ENCODE measurements at regions not wholly inside any gene's neighbourhood (a gene's known extent, or its start where the extent isn't known, plus 50 kb on each side); places are given as distances from the start of the nearest gene placed in this dataset.

GRCh38 chr16:26992666-26993349 lies 73.9 kb upstream of the C16orf82 start:
- H3K4me1 ChIP-seq, result no peaks in the 10 kb centered on the region
- H3K27me3 ChIP-seq, result no peaks in the 10 kb centered on the region
- no peak overlapping the region for H3K4me3 ChIP-seq (ENCODE audit: low read depth, low read length)
- DNase-seq, result no peak
- H3K36me3 ChIP-seq, result no peaks in the 10 kb centered on the region
- TF ChIP-seq CTCF (IDR thresholded peaks at IDR 0.05; ENCODE audit: low read depth, low read length), result no peak
- no peaks in the 10 kb centered on the region for H3K9me3 ChIP-seq

GRCh38 chr16:26993511-26993910 lies 73.2 kb upstream of the C16orf82 start:
- no peaks in the 10 kb centered on the region for H3K4me1 ChIP-seq
- no peaks in the 10 kb centered on the region for H3K36me3 ChIP-seq
- no peak overlapping the region for H3K4me3 ChIP-seq (ENCODE audit: low read depth, low read length)
- no peaks in the 10 kb centered on the region for H3K27me3 ChIP-seq
- no peak for DNase-seq
- H3K9me3 ChIP-seq, result no peaks in the 10 kb centered on the region
- TF ChIP-seq CTCF (IDR thresholded peaks at IDR 0.05; ENCODE audit: low read depth, low read length), result no peak

- DNase-seq, result no peak
- TF ChIP-seq CTCF (IDR thresholded peaks at IDR 0.05; ENCODE audit: low read depth, low read length), result no peak
These were observed 72.8 kb upstream of the C16orf82 start for GRCh38 chr16:26993963-26994362.

GRCh38 chr16:26995522-26995921 lies 71.2 kb upstream of the C16orf82 start:
- TF ChIP-seq CTCF (IDR thresholded peaks at IDR 0.05; ENCODE audit: low read depth, low read length), result no peak
- H3K4me1 ChIP-seq, result no peaks in the 10 kb centered on the region
- no peaks in the 10 kb centered on the region for H3K9me3 ChIP-seq
- H3K4me3 ChIP-seq (ENCODE audit: low read depth, low read length), result no peak overlapping the region
- no peak for DNase-seq
- H3K27me3 ChIP-seq, result no peaks in the 10 kb centered on the region
- H3K36me3 ChIP-seq, result no peaks in the 10 kb centered on the region

More at GRCh38 chr16:26993963-26994362, 72.8 kb upstream of the C16orf82 start:
- Histone ChIP-seq H3K27me3 (no peaks in the 10 kb centered on the region), H3K9me3 (no peaks in the 10 kb centered on the region), H3K4me1 (no peaks in the 10 kb centered on the region), H3K4me3 (ENCODE audit: low read depth, low read length) (no peak overlapping the region), H3K36me3 (no peaks in the 10 kb centered on the region)

GRCh38 chr16:27005386-27005785 lies 61.3 kb upstream of the C16orf82 start:
- Histone ChIP-seq H3K4me3 (ENCODE audit: low read depth, low read length) (no peak overlapping the region), H3K4me1 (no peaks in the 10 kb centered on the region), H3K27me3 (no peaks in the 10 kb centered on the region), H3K36me3 (no peaks in the 10 kb centered on the region), H3K9me3 (no peaks in the 10 kb centered on the region)
- DNase-seq, result no peak
- TF ChIP-seq CTCF (IDR thresholded peaks at IDR 0.05; ENCODE audit: low read depth, low read length), result no peak
